ENCODE measurements at regions not wholly inside any gene's neighbourhood (a gene's known extent, or its start where the extent isn't known, plus 50 kb on each side); places are given as distances from the start of the nearest gene placed in this dataset.

GRCh38 chr2:199596549-199596948 lies 138.8 kb upstream of the SATB2 start:
- in situ Hi-C loops (cut with MboI; ENCODE audit: low sequenced_read_pairs, unreplicated experiment), result no loop called here

GRCh38 chr2:199594443-199594842 lies 136.7 kb upstream of the SATB2 start:
- DNase-seq (ENCODE audit: low spot score), result no peak
- TF ChIP-seq CTCF (IDR thresholded peaks at IDR 0.05; ENCODE audit: borderline replicate concordance, control extremely low read depth, extremely low read depth, insufficient read depth, missing control alignments), result no peak
- in situ Hi-C loops (cut with MboI; ENCODE audit: low sequenced_read_pairs, unreplicated experiment), result no loop called here

More at GRCh38 chr2:199596549-199596948, 138.8 kb upstream of the SATB2 start:
- DNase-seq (ENCODE audit: low spot score), result no peak
- peak; percentile 12 for TF ChIP-seq CTCF (IDR thresholded peaks at IDR 0.05; ENCODE audit: borderline replicate concordance, control extremely low read depth, extremely low read depth, insufficient read depth, missing control alignments)

- no peak for DNase-seq (ENCODE audit: low spot score)
- in situ Hi-C loops (cut with MboI; ENCODE audit: low sequenced_read_pairs, unreplicated experiment), result no loop called here
- no peak for TF ChIP-seq CTCF (IDR thresholded peaks at IDR 0.05; ENCODE audit: borderline replicate concordance, control extremely low read depth, extremely low read depth, insufficient read depth, missing control alignments)
These were observed 134.1 kb upstream of the SATB2 start for GRCh38 chr2:199591826-199592225.

- DNase-seq (ENCODE audit: low spot score), result no peak
- TF ChIP-seq CTCF (IDR thresholded peaks at IDR 0.05; ENCODE audit: borderline replicate concordance, control extremely low read depth, extremely low read depth, insufficient read depth, missing control alignments), result no peak
- in situ Hi-C loops (cut with MboI; ENCODE audit: low sequenced_read_pairs, unreplicated experiment), result no loop called here
These were observed 132.8 kb upstream of the SATB2 start for GRCh38 chr2:199590321-199591203.

DNA sequence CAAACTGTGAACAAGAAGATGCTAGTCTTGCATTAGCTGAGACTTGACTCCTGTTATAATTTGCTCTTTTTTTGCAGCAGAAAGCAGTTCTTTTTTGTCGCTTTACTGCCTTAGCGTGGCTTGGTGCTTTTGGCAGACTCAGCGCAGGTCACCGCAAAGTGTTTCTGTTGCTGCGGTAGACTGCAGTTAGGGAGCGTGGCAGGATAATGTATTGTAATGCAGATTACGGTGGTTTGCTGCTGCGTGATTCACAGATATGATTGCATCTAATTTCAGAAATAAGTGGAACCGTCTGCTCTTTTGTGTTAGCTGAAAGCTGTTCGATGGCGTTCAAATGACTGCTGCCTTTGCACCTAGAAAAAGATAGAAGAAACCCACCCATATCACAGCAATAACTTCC lies 131.6 kb upstream of the SATB2 start:
- in situ Hi-C loops (cut with MboI; ENCODE audit: low sequenced_read_pairs, unreplicated experiment), result no loop called here
- no peak for DNase-seq (ENCODE audit: low spot score)
- TF ChIP-seq CTCF (IDR thresholded peaks at IDR 0.05; ENCODE audit: borderline replicate concordance, control extremely low read depth, extremely low read depth, insufficient read depth, missing control alignments), result no peak

DNA sequence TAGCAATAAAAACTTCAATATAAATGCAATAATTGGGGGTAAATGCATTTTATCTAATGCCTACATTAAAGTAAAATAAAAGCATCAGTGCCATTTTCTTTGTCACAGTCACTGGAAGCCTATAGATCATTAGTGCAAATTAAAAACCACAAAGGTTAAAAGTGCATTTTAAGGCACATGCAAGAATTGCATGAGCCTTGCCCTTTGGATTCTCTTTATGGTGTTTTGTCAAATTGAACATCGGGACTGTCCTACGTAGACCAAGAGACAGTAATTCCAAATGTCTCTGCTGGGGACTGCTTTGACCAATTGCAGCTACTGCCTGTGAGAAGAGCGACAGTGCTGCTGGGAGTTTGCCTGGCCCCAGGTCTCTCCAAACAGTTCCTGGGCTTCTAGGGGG lies 130.3 kb upstream of the SATB2 start:
- DNase-seq (ENCODE audit: low spot score), result no peak
- in situ Hi-C loops (cut with MboI; ENCODE audit: low sequenced_read_pairs, unreplicated experiment), result no loop called here
- TF ChIP-seq CTCF (IDR thresholded peaks at IDR 0.05; ENCODE audit: borderline replicate concordance, control extremely low read depth, extremely low read depth, insufficient read depth, missing control alignments), result no peak
